OCI-M2 (cell line): ENCODE measurements at regions not wholly inside any gene's neighbourhood (a gene's known extent, or its start where the extent isn't known, plus 50 kb on each side); places are given as distances from the start of the nearest gene placed in this dataset.
"Not testable (repeated sequence)": the region's sequence is repeated elsewhere in the genome, so short reads cannot be mapped to it uniquely, and the experiment has no call there.

ENCODE experiments used
- DNase-seq: peaks from one replicate; lab custom pipeline; 2025; ENCODE audit not compliant: unreplicated experiment; lab: John Stamatoyannopoulos, UW

DNA sequence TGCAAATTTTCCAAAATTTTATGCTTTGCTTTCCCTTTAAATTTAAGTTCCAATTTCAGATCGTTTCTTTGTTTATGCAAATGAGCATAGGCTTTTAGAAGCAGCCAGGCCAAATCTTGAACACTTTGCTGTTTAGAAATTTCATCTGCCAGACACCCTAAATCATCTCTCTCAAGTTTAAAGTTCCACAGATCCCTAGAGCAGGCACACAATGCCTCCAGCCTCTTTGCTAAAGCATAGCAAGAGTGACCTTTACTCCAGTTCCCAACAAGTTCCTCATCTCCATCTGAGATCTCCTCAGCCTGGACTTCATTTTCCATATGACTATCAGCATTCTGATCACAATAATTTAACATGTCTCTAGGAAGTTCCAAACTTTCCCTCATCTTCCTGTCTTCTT is 254.5 kb downstream of the DLL1 start:
- not testable (repeated sequence) for DNase-seq

DNA sequence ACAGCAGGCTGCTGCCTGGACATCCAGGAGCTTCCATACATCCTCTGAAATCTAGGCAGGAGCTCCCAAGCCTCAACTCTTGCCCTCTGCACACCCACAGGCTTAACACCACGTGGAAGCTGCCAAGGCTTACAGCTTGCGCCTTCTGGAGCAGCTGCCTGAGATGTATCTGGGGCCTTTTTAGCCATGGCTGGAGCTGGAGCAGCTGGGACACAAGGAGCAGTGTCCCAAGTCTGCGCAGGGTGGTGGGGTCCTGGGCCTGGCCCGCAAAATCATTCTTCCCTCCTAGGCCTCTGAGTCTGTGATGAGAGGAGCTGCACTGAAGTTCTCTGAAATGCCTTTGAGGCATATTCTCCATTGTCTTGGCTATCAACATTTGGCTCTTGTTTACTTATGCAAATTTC is 255.0 kb downstream of the DLL1 start:
- no peak for DNase-seq

DNA sequence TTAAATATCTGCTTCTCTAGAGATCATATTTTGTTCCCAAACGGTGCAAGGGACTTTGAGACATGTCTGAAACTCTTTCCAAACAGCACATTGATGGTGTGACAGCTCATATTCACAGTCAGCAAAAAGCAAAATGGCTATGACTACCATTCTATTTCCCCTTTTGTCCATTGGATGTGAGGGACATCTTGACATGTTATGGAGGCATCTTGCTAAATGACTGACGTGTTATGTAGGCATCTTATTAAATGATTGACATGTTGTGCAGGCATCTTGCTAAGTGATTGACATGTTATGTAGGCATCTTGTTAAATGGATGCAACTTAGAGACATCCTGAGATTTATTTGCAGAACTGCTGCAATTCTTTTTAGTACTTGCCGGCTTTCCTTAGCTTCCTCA is 255.8 kb downstream of the DLL1 start:
- DNase-seq = no peak

DNA sequence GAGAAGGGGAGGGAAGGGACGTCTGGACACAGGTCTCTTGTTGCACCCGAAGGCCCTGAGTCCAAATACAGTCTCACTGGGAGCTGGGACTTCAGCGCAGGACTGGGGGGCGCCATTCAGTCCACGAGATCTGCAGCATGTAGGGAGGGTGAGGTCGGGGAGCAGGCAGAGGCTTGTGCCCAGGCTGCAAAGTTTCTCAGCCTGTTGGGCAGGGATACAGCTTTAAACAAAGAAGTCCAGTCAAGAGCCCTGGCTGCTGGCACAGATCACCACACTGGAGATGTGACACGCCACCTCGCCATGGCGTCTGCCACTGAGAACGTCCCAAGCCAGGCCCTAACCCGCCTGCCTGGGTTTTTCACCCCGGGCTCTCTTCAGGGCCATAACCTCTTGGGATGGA is 256.6 kb downstream of the DLL1 start:
- DNase-seq = no peak

DNA sequence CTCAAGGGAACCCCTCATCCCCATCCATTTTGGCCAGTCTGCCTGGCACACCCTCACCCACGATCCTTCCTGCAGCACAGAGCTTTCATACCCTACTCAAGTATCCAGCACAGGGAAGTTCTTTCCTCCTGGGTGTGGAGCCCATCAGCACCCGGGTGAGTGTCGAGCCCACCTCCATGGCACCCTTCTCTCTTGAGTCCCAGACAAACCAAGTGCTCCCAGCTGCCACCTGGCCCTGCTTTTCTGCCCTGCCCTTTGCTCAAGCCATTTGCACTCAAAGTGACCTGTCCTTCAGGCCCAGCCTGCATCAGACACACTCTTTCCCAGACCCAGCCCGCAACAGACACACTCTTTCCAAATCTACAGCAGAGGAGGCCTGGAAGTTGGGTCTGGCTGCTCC is 257.2 kb downstream of the DLL1 start:
- no peak for DNase-seq

DNA sequence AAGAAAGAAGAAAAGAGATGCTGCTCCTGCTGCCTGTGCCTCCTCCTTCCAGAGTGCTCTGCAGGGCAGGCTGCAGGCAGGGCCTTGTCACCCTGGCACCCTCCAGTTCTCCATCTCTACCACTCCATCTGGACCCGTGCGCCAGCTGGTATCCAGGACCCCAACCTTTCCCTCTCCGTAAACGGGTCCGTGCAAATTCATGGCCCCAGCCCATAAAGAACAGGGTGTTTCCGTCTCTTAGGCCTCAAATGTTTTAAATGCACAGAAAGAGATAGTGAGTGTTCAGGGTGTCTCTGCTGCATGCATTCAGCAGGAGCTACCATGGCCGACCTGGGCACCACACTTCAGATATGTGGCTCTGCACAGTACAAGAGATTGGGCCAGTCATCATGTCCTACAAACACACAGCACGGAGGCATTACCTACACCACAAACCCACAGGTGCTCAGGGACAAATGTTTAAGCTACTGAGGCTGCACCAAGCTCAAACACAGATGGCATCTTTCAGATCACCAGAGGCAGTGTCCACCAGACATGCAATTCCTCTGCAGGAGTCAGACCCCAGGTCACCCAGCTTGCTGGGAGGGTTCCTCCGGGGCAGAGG is 258.1 kb downstream of the DLL1 start:
- no peak for DNase-seq

DNA sequence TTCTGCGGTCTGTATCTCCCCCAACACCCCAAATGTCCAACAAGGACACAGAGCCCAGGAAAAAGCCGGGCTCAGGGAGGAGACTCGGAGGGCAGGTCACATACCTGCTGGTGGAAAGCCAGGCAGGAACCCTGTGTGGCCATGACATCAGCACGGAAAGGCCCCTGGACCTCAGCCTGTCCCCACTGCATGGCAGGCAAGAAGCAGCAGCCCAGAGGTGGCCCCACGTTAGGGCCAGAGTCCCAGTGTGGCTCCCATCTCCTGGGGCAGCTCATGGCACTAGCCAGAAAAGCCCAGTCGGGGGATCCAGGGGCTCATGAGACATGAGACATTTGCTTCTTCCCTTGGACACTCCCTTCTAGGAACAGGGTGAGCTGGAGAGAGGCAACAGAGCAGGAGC is 258.7 kb downstream of the DLL1 start:
- DNase-seq = no peak

DNA sequence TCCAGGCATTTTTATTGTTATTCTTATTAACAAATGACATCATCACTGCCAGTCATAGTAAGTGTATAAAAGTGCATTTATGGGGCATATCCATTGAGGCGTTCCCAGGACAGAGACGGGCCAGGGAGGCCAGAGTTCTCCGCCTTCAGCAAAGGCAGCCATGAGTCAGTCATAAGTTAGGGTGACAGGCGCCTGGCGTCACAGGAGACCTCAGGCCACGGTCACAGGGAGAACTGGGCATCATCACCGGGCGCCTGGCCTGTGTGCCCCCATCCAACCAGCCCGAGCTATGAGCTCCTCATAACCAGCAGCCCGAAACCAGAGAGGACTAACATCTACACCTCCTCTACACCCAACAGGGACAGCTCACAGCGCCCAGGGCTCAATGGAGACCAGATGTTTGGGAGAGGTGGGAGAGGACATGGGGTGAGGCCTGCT is 259.2 kb downstream of the DLL1 start:
- DNase-seq = no peak

DNA sequence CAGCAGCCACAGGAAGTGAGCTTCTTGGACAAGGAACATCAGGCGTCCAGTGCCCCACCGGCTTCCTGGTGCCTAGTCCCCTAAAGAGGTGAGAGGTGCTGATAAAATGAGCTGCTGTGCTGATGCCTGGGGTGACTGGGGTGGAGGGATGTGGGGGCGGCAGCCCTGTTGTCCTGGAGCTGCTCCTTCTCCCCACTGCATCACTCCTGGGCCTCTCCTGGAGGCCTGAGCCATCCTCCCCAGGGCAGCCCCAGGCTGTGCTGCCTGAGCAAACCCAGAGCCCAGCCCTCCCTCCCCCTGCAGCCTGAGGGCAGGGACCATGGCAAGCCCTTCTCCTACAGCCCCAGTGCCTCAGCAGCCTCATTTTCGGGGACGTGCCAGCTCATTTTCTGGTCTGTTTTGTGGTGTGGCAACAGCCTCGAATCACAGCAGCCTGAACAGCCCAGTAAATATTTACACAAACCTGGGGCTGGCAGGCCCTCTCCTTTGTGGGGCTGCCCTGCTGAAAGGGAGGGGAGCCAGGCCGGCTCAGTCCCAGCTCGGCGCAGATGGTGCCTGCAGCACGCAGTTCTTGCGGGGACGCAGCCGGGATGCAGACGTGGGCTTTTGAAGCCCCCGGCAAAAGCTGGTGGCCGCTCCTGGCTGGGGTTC is 259.9 kb downstream of the DLL1 start:
- DNase-seq = no peak

DNA sequence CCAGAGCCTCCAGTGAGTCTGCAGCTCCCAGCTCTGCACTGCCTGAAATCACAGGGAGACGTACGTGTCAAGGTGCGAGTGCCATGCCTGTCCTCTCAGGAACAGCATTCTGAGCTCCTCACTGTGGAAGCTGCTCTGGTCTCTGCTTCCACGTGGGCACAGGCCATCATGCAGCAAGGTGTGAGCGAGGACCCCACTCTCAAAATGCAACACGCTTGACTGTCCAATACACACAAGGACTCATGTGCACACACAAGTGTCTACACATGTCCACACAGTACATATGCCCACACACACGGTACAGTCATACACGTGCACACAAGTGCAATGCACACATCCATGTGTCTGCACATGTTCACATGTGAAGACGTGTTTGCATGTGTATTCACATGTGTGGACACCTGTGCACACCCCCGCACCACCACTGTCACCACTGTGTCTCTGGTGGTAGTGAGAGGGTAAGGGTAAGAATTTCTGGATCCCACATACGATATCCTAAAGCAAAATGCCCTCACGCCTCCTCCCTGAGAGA is 260.5 kb downstream of the DLL1 start:
- DNase-seq = no peak

DNA sequence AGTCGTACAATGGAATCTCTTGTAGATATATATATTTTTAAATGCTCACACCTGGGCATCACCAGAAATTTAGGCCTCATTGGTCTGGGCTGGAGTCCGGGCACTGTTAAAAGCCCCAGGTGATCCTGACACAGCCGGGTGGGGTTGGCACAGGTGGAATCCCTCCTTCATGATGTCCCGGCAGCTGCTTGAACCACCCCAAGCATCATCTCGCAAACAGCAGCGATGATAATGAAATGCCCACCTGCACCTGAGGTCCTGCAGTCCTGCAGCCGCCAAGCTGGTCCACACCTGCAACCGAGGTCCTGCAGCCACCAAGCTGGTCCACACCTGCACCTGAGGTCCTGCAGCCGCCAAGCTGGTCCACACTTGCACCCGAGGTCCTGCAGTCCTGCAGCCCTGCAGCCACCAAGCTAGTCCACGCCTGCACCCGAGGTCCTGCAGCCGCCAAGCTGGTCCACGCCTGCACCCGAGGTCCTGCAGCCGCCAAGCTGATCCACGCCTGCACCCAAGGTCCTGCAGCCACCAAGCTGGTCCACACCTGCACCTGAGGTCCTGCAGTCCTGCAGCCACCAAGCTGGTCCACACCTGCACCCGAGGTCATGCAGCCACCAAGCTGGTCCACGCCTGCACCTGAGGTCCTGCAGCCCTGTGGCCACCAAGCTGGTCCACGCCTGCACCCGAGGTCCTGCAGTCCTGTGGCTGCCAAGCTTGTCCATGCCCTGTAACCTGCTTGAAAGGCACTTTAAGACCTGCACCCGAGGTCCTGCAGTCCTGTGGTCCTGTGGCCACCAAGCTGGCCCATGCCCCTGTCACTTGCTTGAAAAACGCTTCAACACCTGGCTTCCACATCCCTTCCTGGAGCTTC is 261.2 kb downstream of the DLL1 start:
- no peak for DNase-seq

DNA sequence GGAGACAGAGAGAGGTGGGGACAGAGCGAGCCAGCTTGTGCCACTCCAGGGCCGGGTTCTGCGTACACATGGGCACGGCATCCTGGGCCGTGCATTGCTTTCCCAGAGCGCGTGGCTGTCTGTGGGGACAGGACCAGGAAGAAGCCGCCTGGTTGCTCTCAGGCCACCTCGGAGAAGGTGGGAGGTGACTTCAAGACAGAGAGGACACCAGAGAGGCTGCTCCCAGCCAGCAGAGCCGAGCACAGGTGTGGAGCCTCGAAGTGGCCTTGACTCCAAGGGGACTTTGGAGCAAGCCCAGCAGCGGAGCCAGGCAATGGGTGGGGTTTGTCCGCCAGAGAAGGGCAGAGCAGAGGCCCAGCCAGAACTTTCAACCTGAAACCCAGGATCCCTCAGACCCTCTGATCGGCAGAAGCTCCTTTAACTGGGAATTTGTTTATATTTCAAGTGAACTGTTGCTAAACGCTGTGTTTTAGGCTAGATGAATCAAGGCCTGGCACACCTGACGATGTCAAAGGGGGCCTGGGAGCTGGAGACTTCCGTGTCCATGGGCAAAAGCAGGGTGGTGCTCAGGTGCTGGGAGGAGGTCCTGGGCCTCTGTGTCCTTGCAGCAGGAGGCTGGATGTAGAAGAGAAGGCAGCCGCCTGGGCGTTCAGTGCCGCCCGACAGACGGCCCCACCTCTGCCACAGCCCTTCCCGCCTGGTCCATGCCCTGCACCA is 262.1 kb downstream of the DLL1 start:
- no peak for DNase-seq

DNA sequence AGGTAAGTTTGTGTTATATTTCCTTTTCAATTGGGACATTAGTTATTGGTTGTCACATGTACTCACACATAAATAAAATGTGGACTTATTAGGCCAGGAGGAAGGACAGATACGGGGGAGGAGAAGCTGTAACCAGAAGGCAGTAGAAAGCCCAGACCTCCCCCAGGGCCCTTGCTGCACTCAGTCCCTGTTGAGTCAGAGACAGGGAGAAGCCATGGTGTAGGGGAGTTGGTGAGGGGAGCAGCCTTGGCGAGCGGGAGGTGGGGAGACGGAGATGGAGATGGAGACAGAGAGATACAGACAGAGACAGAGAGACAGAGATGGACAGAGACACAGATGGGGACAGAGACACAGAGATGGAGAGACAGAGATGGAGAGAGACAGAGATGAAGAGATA is 263.2 kb downstream of the DLL1 start:
- DNase-seq = no peak

DNA sequence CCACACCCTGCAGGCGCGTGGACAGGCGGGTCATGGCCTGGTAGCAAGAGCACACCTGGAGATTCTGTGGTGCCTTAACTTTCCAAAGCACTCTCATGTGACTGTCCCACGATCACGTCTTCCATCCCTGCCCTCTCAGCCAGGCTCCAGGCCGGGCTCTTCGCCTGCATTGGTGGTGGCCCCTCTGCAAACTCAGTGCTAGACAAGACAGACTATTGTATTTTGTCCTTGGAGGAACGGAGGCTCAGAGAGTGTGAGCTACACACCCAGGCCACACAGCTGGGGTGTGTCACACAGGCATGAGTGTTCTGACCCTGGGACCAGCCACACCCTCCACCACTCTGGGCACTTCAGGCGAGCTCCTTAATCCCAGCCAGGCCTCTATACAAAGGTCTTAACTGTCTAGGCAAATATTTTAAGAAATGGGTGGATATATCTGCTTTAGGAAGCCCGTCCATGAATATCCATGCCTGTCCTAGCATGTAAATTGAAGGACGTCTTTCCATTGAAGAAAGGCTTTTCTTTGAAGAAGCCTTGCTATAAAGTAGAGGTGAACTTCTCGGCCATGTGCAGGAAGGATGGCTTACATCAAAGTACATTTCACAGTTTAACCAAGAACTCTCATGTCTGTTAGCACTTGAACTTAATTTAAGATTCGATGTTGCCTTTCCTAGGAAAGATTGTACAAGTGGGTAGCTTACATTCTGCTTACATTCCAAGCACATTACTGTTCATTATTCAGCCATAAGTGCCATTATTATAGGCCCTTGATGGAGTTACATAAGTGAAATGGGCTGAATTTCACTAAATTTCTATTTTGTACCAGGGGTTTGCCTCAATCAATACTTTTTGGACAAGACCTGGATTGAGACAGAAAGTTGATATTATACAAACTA is 263.9 kb downstream of the DLL1 start:
- DNase-seq = no peak

DNA sequence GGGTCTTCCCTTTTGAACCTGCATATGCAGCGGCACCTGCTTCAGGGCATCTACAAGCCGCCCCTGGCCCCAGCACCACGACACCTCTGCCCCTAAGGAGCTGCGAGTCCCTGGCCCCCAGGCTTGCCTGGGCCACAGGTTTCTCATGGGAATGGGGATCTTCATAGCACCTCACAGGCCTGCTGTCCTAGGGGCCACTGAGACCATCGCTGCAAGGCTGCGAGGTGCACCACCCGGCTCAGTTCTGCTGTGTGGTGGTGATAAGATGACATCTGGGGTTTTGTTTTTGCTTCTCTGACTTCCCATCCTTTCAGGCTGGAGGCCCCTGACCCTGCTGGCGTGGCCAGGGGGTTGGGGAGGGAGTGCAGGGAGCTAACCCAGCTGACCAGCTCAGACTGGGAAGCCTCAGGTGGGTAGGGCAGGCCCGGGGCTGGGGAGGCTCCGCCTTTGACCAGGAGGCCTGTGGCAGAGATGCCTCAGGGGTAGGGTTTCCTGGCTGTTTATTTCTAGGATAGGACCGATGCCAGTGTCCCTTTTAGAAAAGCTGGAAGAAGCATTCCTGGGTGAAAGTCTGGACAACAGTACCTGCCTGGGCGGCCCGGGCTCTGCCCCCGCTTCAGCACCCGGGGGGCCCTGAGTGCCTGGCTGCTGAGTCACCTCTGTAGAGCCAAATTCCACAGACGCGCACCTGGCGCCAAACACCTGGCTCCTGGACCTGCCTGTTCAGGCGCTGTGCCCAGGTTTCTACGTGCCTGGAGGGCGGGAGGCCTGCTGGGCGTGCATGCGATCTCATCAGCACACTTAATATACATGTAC is 264.7 kb downstream of the DLL1 start:
- DNase-seq = no peak

DNA sequence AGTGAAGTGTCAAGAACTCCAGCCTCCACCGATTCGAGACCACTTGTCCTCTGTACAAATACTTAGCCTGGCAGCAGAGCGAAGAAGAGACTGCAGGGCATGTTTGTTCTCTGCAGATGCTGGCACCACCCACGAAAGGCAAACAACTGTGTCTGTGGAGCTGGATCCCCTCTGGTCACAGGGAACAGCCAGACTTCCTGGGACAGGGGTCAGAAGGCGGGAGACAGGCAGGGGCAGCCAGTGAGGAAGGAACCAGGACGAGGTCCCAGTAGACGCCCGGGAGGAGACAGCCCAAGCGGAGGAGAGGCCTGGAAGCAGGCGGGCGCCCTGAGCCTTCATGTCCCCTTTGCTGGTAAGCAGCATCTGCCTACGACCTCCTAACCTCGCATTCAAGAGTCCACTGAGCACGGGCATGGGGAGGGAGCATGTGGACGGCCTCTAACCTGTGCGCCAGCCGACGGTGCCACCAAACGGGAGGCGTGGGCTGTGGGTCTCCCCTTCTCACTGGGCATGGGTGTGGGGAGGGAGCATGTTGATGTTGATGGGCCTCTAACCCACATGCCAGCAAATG is 265.5 kb downstream of the DLL1 start:
- no peak for DNase-seq

DNA sequence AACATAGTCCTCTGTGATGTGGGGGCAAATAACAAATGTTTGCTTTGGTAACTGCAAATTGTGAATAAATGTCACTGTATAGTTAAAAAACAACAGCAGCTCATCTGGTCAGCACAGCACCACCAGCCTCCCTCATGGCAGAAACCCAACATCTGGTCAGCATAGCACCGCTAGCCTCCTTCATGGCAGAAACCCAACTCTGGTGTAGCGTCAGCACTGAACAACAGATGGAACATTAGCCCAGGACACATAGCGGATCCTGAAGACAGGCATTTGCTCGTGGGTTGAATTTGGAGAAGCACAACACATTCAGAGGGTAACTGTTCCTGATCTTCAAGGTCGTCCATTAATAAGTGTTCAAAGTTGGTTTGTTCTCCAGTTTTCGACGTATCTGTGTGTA is 265.9 kb downstream of the DLL1 start:
- no peak for DNase-seq

DNA sequence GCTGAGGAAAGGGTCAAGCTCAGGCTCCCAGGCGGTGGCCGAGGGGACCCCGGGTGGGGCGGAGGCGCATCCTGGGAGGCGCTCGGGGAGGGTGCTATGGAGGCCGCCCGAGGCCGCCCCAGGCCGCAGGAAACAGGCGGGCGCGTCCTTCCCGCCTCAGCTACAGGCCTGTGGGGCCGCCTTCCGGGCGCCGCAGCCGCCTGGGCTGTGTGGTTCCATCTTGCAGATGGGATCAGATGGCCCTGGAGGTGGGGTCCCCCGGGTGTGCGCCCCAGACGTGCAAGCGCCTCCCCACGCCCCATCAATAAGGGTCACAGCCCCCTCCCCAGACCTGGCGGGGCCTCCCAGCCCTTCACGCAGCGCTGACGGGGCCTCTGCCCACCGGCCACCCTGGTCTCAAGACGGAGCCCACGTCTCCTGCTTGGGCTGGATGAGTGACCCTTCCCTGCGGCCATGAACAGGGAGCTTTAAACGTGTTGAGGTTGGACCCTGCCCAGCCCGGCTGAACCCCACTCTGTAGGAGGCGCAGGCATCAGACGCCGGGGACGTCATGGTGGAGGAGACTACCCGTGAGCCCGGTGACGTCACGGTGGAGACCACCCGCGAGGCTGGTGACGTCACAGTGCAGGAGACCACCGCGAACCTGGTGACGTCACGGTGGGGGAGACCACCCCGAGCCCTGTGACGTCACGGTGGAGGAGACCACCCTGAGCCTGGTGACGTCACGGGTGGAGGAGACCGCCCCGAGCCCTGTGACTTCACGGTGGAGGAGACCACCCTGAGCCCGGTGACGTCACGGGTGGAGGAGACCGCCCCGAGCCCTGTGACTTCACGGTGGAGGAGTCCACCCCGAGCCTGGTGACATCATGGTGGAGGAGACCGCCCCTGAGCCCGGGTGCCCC is 267.0 kb downstream of the DLL1 start:
- DNase-seq = no peak
